MM.1S (cell line): ENCODE measurements at regions not wholly inside any gene's neighbourhood (a gene's known extent, or its start where the extent isn't known, plus 50 kb on each side); places are given as distances from the start of the nearest gene placed in this dataset.

Source experiments
- DNase-seq: peaks from one replicate; pipeline ENCODE4 v3.0.0-alpha.2; 2015
- H2AFZ ChIP-seq: fragments of 300-600 bp; sonication (generic); 2 replicates; pipeline ENCODE4 v1.6.0; 2016; ENCODE audit warnings: antibody characterized with exemption, low read length
- H3F3A ChIP-seq: fragments of 300-600 bp; sonication (generic); 2 replicates; pipeline ENCODE4 v1.6.1; 2016; ENCODE audit warnings: mild to moderate bottlenecking, antibody characterized with exemption, low read length, moderate library complexity, mixed read lengths; ENCODE audit not compliant: insufficient read depth
- H3K27ac ChIP-seq: fragments of 300-600 bp; sonication (generic); 2 replicates; pipeline ENCODE4 v1.5.1; 2016; ENCODE audit warnings: mild to moderate bottlenecking, low read length
- H3K27me3 ChIP-seq: fragments of 300-600 bp; sonication (generic); replicated peaks from 2 replicates; pipeline ENCODE4 v1.6.0; 2016; ENCODE audit warnings: low read length; ENCODE audit not compliant: insufficient read depth
- H3K36me3 ChIP-seq: fragments of 300-600 bp; sonication (generic); replicated peaks from 2 replicates; pipeline ENCODE4 v1.6.1; 2016; ENCODE audit warnings: mild to moderate bottlenecking, low read length, mixed read lengths; ENCODE audit not compliant: insufficient read depth
- H3K4me1 ChIP-seq: fragments of 300-600 bp; sonication (generic); 2 replicates; pipeline ENCODE4 v1.6.1; 2016; ENCODE audit warnings: low read length, mixed read lengths
- H3K4me2 ChIP-seq: fragments of 300-600 bp; sonication (generic); 2 replicates; pipeline ENCODE4 v1.6.0; 2016; ENCODE audit warnings: low read depth, low read length
- H3K4me3 ChIP-seq: fragments of 300-600 bp; sonication (generic); 2 replicates; pipeline ENCODE4 v1.5.1; 2016; ENCODE audit warnings: low read length, mixed read lengths
- H3K79me2 ChIP-seq: fragments of 300-600 bp; sonication (generic); 2 replicates; pipeline ENCODE4 v1.6.1; 2016; ENCODE audit warnings: mixed run types, low read length, mixed read lengths
- H3K9ac ChIP-seq: fragments of 300-600 bp; sonication (generic); 2 replicates; pipeline ENCODE4 v1.6.1; 2016; ENCODE audit warnings: low read length, mixed read lengths
- H3K9me2 ChIP-seq: fragments of 300-600 bp; sonication (generic); replicated peaks from 2 replicates; pipeline ENCODE4 v1.6.1; 2016; ENCODE audit warnings: mild to moderate bottlenecking, low read length, mixed read lengths; ENCODE audit not compliant: insufficient read depth
- H3K9me3 ChIP-seq: fragments of 300-600 bp; sonication (generic); replicated peaks from 2 replicates; pipeline ENCODE4 v1.6.1; 2016; ENCODE audit warnings: mild to moderate bottlenecking, low read length, mixed read lengths; ENCODE audit not compliant: insufficient read depth
- H4K20me1 ChIP-seq: fragments of 300-600 bp; sonication (generic); 2 replicates; pipeline ENCODE4 v1.6.1; 2016; ENCODE audit warnings: mild to moderate bottlenecking, low read length, moderate library complexity, mixed read lengths; ENCODE audit not compliant: insufficient read depth
- CTCF ChIP-seq: fragments of 300-600 bp; sonication (generic); IDR thresholded peaks from 2 replicates; pipeline ENCODE4 v1.5.1; 2016; ENCODE audit warnings: antibody characterized with exemption, low read length, mixed read lengths
- EZH2 ChIP-seq: fragments of 300-600 bp; sonication (generic); optimal IDR thresholded peaks from 2 replicates; pipeline ENCODE3; 2017; ENCODE audit warnings: low read depth, mild to moderate bottlenecking, antibody characterized with exemption, low read length, mixed read lengths
- EZH2phosphoT487 ChIP-seq: fragments of 300-600 bp; sonication (generic); IDR thresholded peaks from 2 replicates; pipeline ENCODE4 v1.6.1; 2018; ENCODE audit warnings: antibody characterized with exemption, low read length

GRCh38 chr1:57839526-57839925, 415.7 kb upstream of the DAB1 start:
- Histone ChIP-seq H3K4me2 (no peak overlapping the region), H3K9me2 (no peaks in the 10 kb centered on the region), H3K4me3 (no peak overlapping the region), H3K27ac (no peak overlapping the region), H3K4me1 (no peaks in the 10 kb centered on the region), H2AFZ (no peak overlapping the region), H3K27me3 (no peaks in the 10 kb centered on the region), H3K9me3 (no peaks in the 10 kb centered on the region), H3K36me3 (no peaks in the 10 kb centered on the region), H3K79me2 (no peaks in the 10 kb centered on the region), H3K9ac (no peak overlapping the region), H4K20me1 (no peaks in the 10 kb centered on the region), H3F3A (no peaks in the 10 kb centered on the region)
- TF ChIP-seq CTCF (no peak), EZH2 (no peak), EZH2phosphoT487 (no peak)
- no peak for DNase-seq

GRCh38 chr1:57839067-57839466, 415.2 kb upstream of the DAB1 start:
- no peak for DNase-seq
- no peaks in the 10 kb centered on the region for H3K36me3 ChIP-seq
- TF ChIP-seq CTCF (no peak), EZH2phosphoT487 (no peak)
- no peaks in the 10 kb centered on the region for H3K9me3 ChIP-seq
- H4K20me1 ChIP-seq: no peaks in the 10 kb centered on the region
- no peak overlapping the region for H3K27ac ChIP-seq
- H2AFZ ChIP-seq: no peak overlapping the region
- H3K9me2 ChIP-seq: no peaks in the 10 kb centered on the region
- no peak overlapping the region for H3K4me2 ChIP-seq
- no peaks in the 10 kb centered on the region for H3K79me2 ChIP-seq
- H3K4me3 ChIP-seq: no peak overlapping the region
- H3F3A ChIP-seq: no peaks in the 10 kb centered on the region
- no peaks in the 10 kb centered on the region for H3K27me3 ChIP-seq
- no peak overlapping the region for H3K9ac ChIP-seq
- H3K4me1 ChIP-seq: no peaks in the 10 kb centered on the region

- DNase-seq: no peak
- no peaks in the 10 kb centered on the region for H4K20me1 ChIP-seq
- no peaks in the 10 kb centered on the region for H3K27me3 ChIP-seq
- TF ChIP-seq EZH2phosphoT487 (no peak), CTCF (no peak), EZH2 (no peak)
- H2AFZ ChIP-seq: no peak overlapping the region
- H3K36me3 ChIP-seq: no peaks in the 10 kb centered on the region
- no peak overlapping the region for H3K9ac ChIP-seq
- H3F3A ChIP-seq: no peaks in the 10 kb centered on the region
- no peak overlapping the region for H3K27ac ChIP-seq
- no peak overlapping the region for H3K4me3 ChIP-seq
- H3K79me2 ChIP-seq: no peaks in the 10 kb centered on the region
- no peaks in the 10 kb centered on the region for H3K9me2 ChIP-seq
- H3K4me1 ChIP-seq: no peaks in the 10 kb centered on the region
- no peaks in the 10 kb centered on the region for H3K9me3 ChIP-seq
- no peak overlapping the region for H3K4me2 ChIP-seq
These were observed 411.8 kb upstream of the DAB1 start for GRCh38 chr1:57835620-57836019.
